ENCODE measurements at regions not wholly inside any gene's neighbourhood (a gene's known extent, or its start where the extent isn't known, plus 50 kb on each side); places are given as distances from the start of the nearest gene placed in this dataset.

DNA sequence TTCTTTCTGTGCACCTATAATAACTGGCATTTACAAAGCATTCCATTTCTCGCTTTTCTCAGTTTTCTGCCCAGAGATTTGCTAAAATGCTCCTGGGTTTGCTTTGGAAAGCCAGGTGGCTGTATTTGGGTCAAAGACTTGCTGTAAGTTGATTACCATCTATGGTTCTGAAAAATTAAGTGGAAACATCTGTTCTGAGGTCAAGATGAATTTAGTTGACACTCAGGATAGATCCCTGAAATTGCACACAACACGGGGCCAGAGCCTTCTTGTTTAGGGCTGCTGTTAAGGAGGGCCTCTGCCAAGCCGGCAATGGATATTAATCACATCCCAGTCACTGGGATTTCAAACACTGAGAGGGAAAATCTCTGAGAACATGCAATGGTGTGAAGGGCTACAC, 111.6 kb upstream of the GLI3 start (continued):
- TF ChIP-seq FOSL2 (IDR thresholded peaks at IDR 0.05; ENCODE audit: borderline replicate concordance, low read depth) (no peak), GATA2 (CRISPR knock-in tag; IDR thresholded peaks at IDR 0.05) (peak; percentile 31; the same call in 1 of the 2 replicates), FOXJ3 (CRISPR knock-in tag; IDR thresholded peaks at IDR 0.05) (no peak), MEF2A (IDR thresholded peaks at IDR 0.05; ENCODE audit: borderline replicate concordance, low read depth) (no peak), YY1 (IDR thresholded peaks at IDR 0.05; ENCODE audit: low read depth) (no peak), USF1 (IDR thresholded peaks at IDR 0.05; ENCODE audit: borderline replicate concordance, low read depth) (no peak), ELF1 (IDR thresholded peaks at IDR 0.05) (no peak), RFX5 (IDR thresholded peaks at IDR 0.05; ENCODE audit: low read length) (no peak), EZH2phosphoT487 (IDR thresholded peaks at IDR 0.05; ENCODE audit: borderline replicate concordance, low read depth) (no peak), JUND (IDR thresholded peaks at IDR 0.05) (no peak)
- TF ChIP-seq, protein P1, sequence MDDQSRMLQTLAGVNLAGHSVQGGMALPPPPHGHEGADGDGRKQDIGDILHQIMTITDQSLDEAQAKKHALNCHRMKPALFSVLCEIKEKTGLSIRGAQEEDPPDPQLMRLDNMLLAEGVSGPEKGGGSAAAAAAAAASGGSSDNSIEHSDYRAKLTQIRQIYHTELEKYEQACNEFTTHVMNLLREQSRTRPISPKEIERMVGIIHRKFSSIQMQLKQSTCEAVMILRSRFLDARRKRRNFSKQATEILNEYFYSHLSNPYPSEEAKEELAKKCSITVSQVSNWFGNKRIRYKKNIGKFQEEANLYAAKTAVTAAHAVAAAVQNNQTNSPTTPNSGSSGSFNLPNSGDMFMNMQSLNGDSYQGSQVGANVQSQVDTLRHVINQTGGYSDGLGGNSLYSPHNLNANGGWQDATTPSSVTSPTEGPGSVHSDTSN (IDR thresholded peaks at IDR 0.05): no peak

- H3F3A ChIP-seq (replicated peaks; ENCODE audit: insufficient read depth): no peaks in the 10 kb centered on the region
- ChIA-PET CTCF (no interaction called here), POLR2A (no interaction called here)
- no peaks in the 10 kb centered on the region for H3K9me2 ChIP-seq
- H3K79me2 ChIP-seq (ENCODE audit: insufficient read depth): no peaks in the 10 kb centered on the region
- no peaks in the 10 kb centered on the region for H4K20me1 ChIP-seq (ENCODE audit: insufficient read depth)
- 0% methylated on average over 1 of the region's 1 CpG for WGBS (ENCODE audit: low lambda C conversion rate)
- no peak overlapping the region for H2AFZ ChIP-seq (ENCODE audit: low read depth)
- no peak overlapping the region for H3K9ac ChIP-seq
- no peak overlapping the region for H3K27ac ChIP-seq (ENCODE audit: low read depth in 2 of 2, low read length in 1 of 2)
- peaks cover 20% of the 10 kb centered on the region; the same call in 1 of the 2 replicates for H3K27me3 ChIP-seq (ENCODE audit: insufficient read depth)
- TF ChIP-seq FOXM1 (IDR thresholded peaks at IDR 0.05; ENCODE audit: low read depth) (no peak), YY1 (IDR thresholded peaks at IDR 0.05; ENCODE audit: low read depth) (no peak), CHD2 (IDR thresholded peaks at IDR 0.05; ENCODE audit: low read length, partially characterized antibody) (no peak), RXRA (IDR thresholded peaks at IDR 0.05; ENCODE audit: borderline replicate concordance, low read depth) (no peak), NFIC (IDR thresholded peaks at IDR 0.05; ENCODE audit: borderline replicate concordance) (no peak), USF1 (IDR thresholded peaks at IDR 0.05; ENCODE audit: borderline replicate concordance, low read depth) (no peak)
- TF ChIP-seq, protein P2, sequence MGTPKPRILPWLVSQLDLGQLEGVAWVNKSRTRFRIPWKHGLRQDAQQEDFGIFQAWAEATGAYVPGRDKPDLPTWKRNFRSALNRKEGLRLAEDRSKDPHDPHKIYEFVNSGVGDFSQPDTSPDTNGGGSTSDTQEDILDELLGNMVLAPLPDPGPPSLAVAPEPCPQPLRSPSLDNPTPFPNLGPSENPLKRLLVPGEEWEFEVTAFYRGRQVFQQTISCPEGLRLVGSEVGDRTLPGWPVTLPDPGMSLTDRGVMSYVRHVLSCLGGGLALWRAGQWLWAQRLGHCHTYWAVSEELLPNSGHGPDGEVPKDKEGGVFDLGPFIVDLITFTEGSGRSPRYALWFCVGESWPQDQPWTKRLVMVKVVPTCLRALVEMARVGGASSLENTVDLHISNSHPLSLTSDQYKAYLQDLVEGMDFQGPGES (IDR thresholded peaks at IDR 0.05; ENCODE audit: low read depth, low read length): no peak
- TF ChIP-seq, protein P1 (IDR thresholded peaks at IDR 0.05): no peak
- H3K4me3 ChIP-seq (ENCODE audit: low read depth in 2 of 2, low read length in 1 of 2): no peak overlapping the region
- no peaks in the 10 kb centered on the region for H3K9me3 ChIP-seq
- no peak overlapping the region for H3K4me2 ChIP-seq
- no peaks in the 10 kb centered on the region; a peak in 1 of 4 replicates for H3K4me1 ChIP-seq (ENCODE audit: control insufficient read depth in 1 of 2, insufficient read depth in 2 of 2, low read depth in 1 of 2, low read length in 1 of 2)
- DNase-seq: no peak
- H3K36me3 ChIP-seq (replicated peaks in 1 of 2; ENCODE audit: control insufficient read depth in 1 of 2, insufficient read depth in 2 of 2, low read length in 1 of 2): no peaks in the 10 kb centered on the region
Observed at GRCh38 chr7:42348071-42348470, 111.1 kb upstream of the GLI3 start.

All from SK-N-SH (cell line).